ENCODE measurements at regions not wholly inside any gene's neighbourhood (a gene's known extent, or its start where the extent isn't known, plus 50 kb on each side); places are given as distances from the start of the nearest gene placed in this dataset.

GRCh38 chr16:8295513-8296237 is 294.6 kb downstream of the TMEM114 start:
- intact Hi-C loops (cut with DNase I), result no loop called here
- Histone ChIP-seq H3K4me3 (no peak overlapping the region), H3K27ac (no peak overlapping the region), H3K9me3 (no peaks in the 10 kb centered on the region), H3K4me1 (no peaks in the 10 kb centered on the region), H3K36me3 (no peaks in the 10 kb centered on the region), H3K27me3 (no peaks in the 10 kb centered on the region)
- DNase-seq (no peak), ATAC-seq (no peak)
- TF ChIP-seq CTCF (IDR thresholded peaks at IDR 0.05), result no peak

- ATAC-seq (no peak), DNase-seq (no peak)
- Histone ChIP-seq H3K27me3 (no peaks in the 10 kb centered on the region), H3K9me3 (no peaks in the 10 kb centered on the region), H3K4me3 (no peak overlapping the region), H3K27ac (no peak overlapping the region), H3K4me1 (no peaks in the 10 kb centered on the region), H3K36me3 (no peaks in the 10 kb centered on the region)
- intact Hi-C loops (cut with DNase I), result no loop called here
- no peak for TF ChIP-seq CTCF (IDR thresholded peaks at IDR 0.05)
Observed at GRCh38 chr16:8293413-8293812, 296.9 kb downstream of the TMEM114 start.

- Histone ChIP-seq H3K4me3 (no peak overlapping the region), H3K9me3 (no peaks in the 10 kb centered on the region), H3K27ac (no peak overlapping the region), H3K4me1 (no peaks in the 10 kb centered on the region), H3K27me3 (no peaks in the 10 kb centered on the region), H3K36me3 (no peaks in the 10 kb centered on the region)
- intact Hi-C loops (cut with DNase I), result no loop called here
- ATAC-seq (no peak), DNase-seq (no peak)
- no peak for TF ChIP-seq CTCF (IDR thresholded peaks at IDR 0.05)
Observed at GRCh38 chr16:8292271-8292670, 298.0 kb downstream of the TMEM114 start.

GRCh38 chr16:8286348-8286747 is 304.0 kb downstream of the TMEM114 start:
- TF ChIP-seq CTCF (IDR thresholded peaks at IDR 0.05), result no peak
- DNase-seq (no peak), ATAC-seq (no peak)
- no peaks in the 10 kb centered on the region for H3K27me3 ChIP-seq
- intact Hi-C loops (cut with DNase I), result no loop called here
- no peaks in the 10 kb centered on the region for H3K36me3 ChIP-seq
- no peak overlapping the region for H3K27ac ChIP-seq
- no peaks in the 10 kb centered on the region for H3K9me3 ChIP-seq
- H3K4me1 ChIP-seq, result no peaks in the 10 kb centered on the region
- H3K4me3 ChIP-seq, result no peak overlapping the region

GRCh38 chr16:8283195-8283594 is 307.1 kb downstream of the TMEM114 start:
- Histone ChIP-seq H3K27ac (no peak overlapping the region), H3K36me3 (no peaks in the 10 kb centered on the region), H3K4me3 (no peak overlapping the region), H3K9me3 (no peaks in the 10 kb centered on the region), H3K27me3 (no peaks in the 10 kb centered on the region), H3K4me1 (no peaks in the 10 kb centered on the region)
- intact Hi-C loops (cut with DNase I), result no loop called here
- DNase-seq (no peak), ATAC-seq (no peak)
- TF ChIP-seq CTCF (IDR thresholded peaks at IDR 0.05), result no peak

Data from upper lobe of right lung (tissue), 1 donor.